Mesendoderm (in vitro differentiated cells): ENCODE measurements at regions not wholly inside any gene's neighbourhood (a gene's known extent, or its start where the extent isn't known, plus 50 kb on each side); places are given as distances from the start of the nearest gene placed in this dataset.
A peak's percentile ranks its signal among the peaks of the same experiment; 100 is the strongest.

Experiments used
- DNase-seq: peaks from one replicate; pipeline ENCODE4 v3.0.0; 2013
- H2AK5ac ChIP-seq: 2 replicates; pipeline ENCODE4 v1.6.1; 2013; ENCODE audit warnings: low read length, inconsistent platforms
- H2BK120ac ChIP-seq: 2 replicates; pipeline ENCODE4 v1.6.1; 2013; ENCODE audit warnings: low read depth, mild to moderate bottlenecking, low read length, moderate library complexity, mixed read lengths
- H2BK15ac ChIP-seq: replicated peaks from 2 replicates; pipeline ENCODE4 v1.6.1; 2013; ENCODE audit warnings: low read depth, mild to moderate bottlenecking, moderate library complexity
- H2BK5ac ChIP-seq: 2 replicates; pipeline ENCODE4 v1.6.1; 2013; ENCODE audit warnings: low read length, inconsistent platforms
- H3K18ac ChIP-seq: 2 replicates; pipeline ENCODE4 v1.6.1; 2013; ENCODE audit warnings: mild to moderate bottlenecking, low read length, mixed read lengths
- H3K23ac ChIP-seq: one replicate; pipeline ENCODE4 v1.6.1; 2013; ENCODE audit warnings: low read length
- H3K27ac ChIP-seq: 2 replicates; pipeline ENCODE4 v1.5.1; 2013; ENCODE audit warnings: low read depth, mild to moderate bottlenecking, inconsistent platforms, low read length, moderate library complexity
- H3K27me3 ChIP-seq: 2 replicates; pipeline ENCODE4 v1.6.1; 2013; ENCODE audit warnings: low read length, control low read depth, mild to moderate bottlenecking, inconsistent platforms; ENCODE audit not compliant: insufficient read depth, poor library complexity
- H3K36me3 ChIP-seq: 2 replicates; pipeline ENCODE4 v1.6.1; 2013; ENCODE audit warnings: low read length, inconsistent platforms; ENCODE audit not compliant: control insufficient read depth, insufficient read depth
- H3K4ac ChIP-seq: one replicate; pipeline ENCODE4 v1.6.1; 2013; ENCODE audit warnings: low read depth, mild to moderate bottlenecking, low read length, moderate library complexity
- H3K4me1 ChIP-seq: 2 replicates; pipeline ENCODE4 v1.6.1; 2013; ENCODE audit warnings: low read depth, low read length, inconsistent platforms; ENCODE audit not compliant: control insufficient read depth
- H3K4me2 ChIP-seq: 2 replicates; pipeline ENCODE4 v1.6.1; 2013; ENCODE audit warnings: low read length
- H3K4me3 ChIP-seq: 2 replicates; pipeline ENCODE4 v1.5.1; 2013; ENCODE audit warnings: mild to moderate bottlenecking, low read length
- H3K56ac ChIP-seq: one replicate; pipeline ENCODE4 v1.6.1; 2013; ENCODE audit warnings: low read length
- H3K79me1 ChIP-seq: 2 replicates; pipeline ENCODE4 v1.6.1; 2013; ENCODE audit warnings: low read length, inconsistent platforms
- H3K79me2 ChIP-seq: 2 replicates; pipeline ENCODE4 v1.6.1; 2013; ENCODE audit warnings: mild to moderate bottlenecking, low read length; ENCODE audit not compliant: control insufficient read depth, insufficient read depth
- H3K9ac ChIP-seq: 2 replicates; pipeline ENCODE4 v1.6.1; 2013; ENCODE audit warnings: low read length, inconsistent platforms
- H4K5ac ChIP-seq: one replicate; pipeline ENCODE4 v1.6.1; 2013; ENCODE audit warnings: low read length
- H4K8ac ChIP-seq: one replicate; pipeline ENCODE4 v1.6.1; 2013; ENCODE audit warnings: low read depth, mild to moderate bottlenecking, control low read depth, low read length, moderate library complexity
- WGBS: extraction: QIAGEN DNeasy Blood & Tissue Kit; methylation state at CpG from one replicate; pipeline ENCODE4 v1.1.7; 2013; ENCODE audit warnings: low lambda C conversion rate, missing lambda C conversion rate; ENCODE audit not compliant: insufficient coverage; ENCODE audit errors: extremely low coverage; 5-methylcytosine and 5-hydroxymethylcytosine counted together

- no peaks in the 10 kb centered on the region for H3K79me2 ChIP-seq
- no peak overlapping the region for H3K9ac ChIP-seq
- H2BK5ac ChIP-seq = no peak overlapping the region
- H2AK5ac ChIP-seq = no peak overlapping the region
- H3K27me3 ChIP-seq = no peaks in the 10 kb centered on the region
- no peak overlapping the region for H3K4me2 ChIP-seq
- no peak overlapping the region for H3K4ac ChIP-seq
- H3K56ac ChIP-seq = no peak overlapping the region
- H3K4me1 ChIP-seq = no peaks in the 10 kb centered on the region
- no peaks in the 10 kb centered on the region for H3K36me3 ChIP-seq
- no peak overlapping the region for H3K18ac ChIP-seq
- H4K5ac ChIP-seq = no peak overlapping the region
- no peak overlapping the region for H2BK15ac ChIP-seq
- no peak for DNase-seq
- H3K4me3 ChIP-seq = no peak overlapping the region
- no peaks in the 10 kb centered on the region for H3K79me1 ChIP-seq
- no peak overlapping the region for H2BK120ac ChIP-seq
- H3K27ac ChIP-seq = no peak overlapping the region
- H3K23ac ChIP-seq = no peak overlapping the region
- H4K8ac ChIP-seq = no peak overlapping the region
These were observed 776.0 kb upstream of the ACO1 start for GRCh38 chr9:31608416-31608815.

GRCh38 chr9:31608881-31609280, 775.6 kb upstream of the ACO1 start:
- H2AK5ac ChIP-seq = no peak overlapping the region

GRCh38 chr9:31612336-31613030, 772.0 kb upstream of the ACO1 start:
- H3K79me1 ChIP-seq = no peaks in the 10 kb centered on the region
- no peak overlapping the region for H2BK15ac ChIP-seq
- DNase-seq = no peak
- H2BK120ac ChIP-seq = no peak overlapping the region
- H3K27me3 ChIP-seq = no peaks in the 10 kb centered on the region
- H3K4me1 ChIP-seq = no peaks in the 10 kb centered on the region
- H3K56ac ChIP-seq = no peak overlapping the region
- no peak overlapping the region for H3K4me2 ChIP-seq
- H3K4ac ChIP-seq = no peak overlapping the region
- no peak overlapping the region for H4K8ac ChIP-seq
- H3K79me2 ChIP-seq = no peaks in the 10 kb centered on the region
- no peak overlapping the region for H3K18ac ChIP-seq
- no peak overlapping the region for H3K27ac ChIP-seq
- H3K36me3 ChIP-seq = no peaks in the 10 kb centered on the region
- no peak overlapping the region for H3K4me3 ChIP-seq
- no peak overlapping the region for H2BK5ac ChIP-seq
- H4K5ac ChIP-seq = no peak overlapping the region
- no peak overlapping the region for H2AK5ac ChIP-seq
- WGBS = no CpG with 5 or more reads among the region's 3 CpGs
- no peak overlapping the region for H3K9ac ChIP-seq
- no peak overlapping the region for H3K23ac ChIP-seq

More at GRCh38 chr9:31608881-31609280, 775.6 kb upstream of the ACO1 start:
- Histone ChIP-seq H3K4me1 (no peaks in the 10 kb centered on the region), H3K4ac (no peak overlapping the region), H3K36me3 (no peaks in the 10 kb centered on the region), H2BK15ac (no peak overlapping the region), H3K18ac (no peak overlapping the region), H2BK120ac (no peak overlapping the region), H3K27me3 (no peaks in the 10 kb centered on the region), H4K8ac (no peak overlapping the region), H2BK5ac (no peak overlapping the region), H3K4me2 (no peak overlapping the region), H3K9ac (no peak overlapping the region), H4K5ac (no peak overlapping the region), H3K56ac (no peak overlapping the region), H3K4me3 (no peak overlapping the region), H3K79me1 (no peaks in the 10 kb centered on the region), H3K27ac (no peak overlapping the region), H3K23ac (no peak overlapping the region), H3K79me2 (no peaks in the 10 kb centered on the region)
- no CpG with 5 or more reads among the region's 1 CpG for WGBS
- DNase-seq = no peak

- WGBS = no CpG with 5 or more reads among the region's 4 CpGs
- no peak overlapping the region for H3K27ac ChIP-seq
- H3K4me3 ChIP-seq = no peak overlapping the region
These were observed 768.5 kb upstream of the ACO1 start for GRCh38 chr9:31615966-31616365.

GRCh38 chr9:31623511-31623910, 760.9 kb upstream of the ACO1 start:
- no peaks in the 10 kb centered on the region for H3K27me3 ChIP-seq
- no peak overlapping the region for H4K5ac ChIP-seq
- no peak overlapping the region for H4K8ac ChIP-seq
- no peaks in the 10 kb centered on the region for H3K36me3 ChIP-seq
- H3K79me2 ChIP-seq = no peaks in the 10 kb centered on the region
- H2BK120ac ChIP-seq = no peak overlapping the region
- no peak overlapping the region for H2AK5ac ChIP-seq
- H3K4me3 ChIP-seq = no peak overlapping the region
- no peak overlapping the region for H3K56ac ChIP-seq
- H3K79me1 ChIP-seq = no peaks in the 10 kb centered on the region
- H2BK15ac ChIP-seq = no peak overlapping the region
- peak; percentile 11 for DNase-seq
- H2BK5ac ChIP-seq = no peak overlapping the region
- WGBS = no CpG with 5 or more reads among the region's 2 CpGs
- H3K4me1 ChIP-seq = no peaks in the 10 kb centered on the region
- H3K27ac ChIP-seq = no peak overlapping the region
- H3K4ac ChIP-seq = no peak overlapping the region
- no peak overlapping the region for H3K4me2 ChIP-seq
- H3K23ac ChIP-seq = no peak overlapping the region
- no peak overlapping the region for H3K9ac ChIP-seq
- no peak overlapping the region for H3K18ac ChIP-seq

More at GRCh38 chr9:31615966-31616365, 768.5 kb upstream of the ACO1 start:
- H3K4me1 ChIP-seq = no peaks in the 10 kb centered on the region
- H2BK15ac ChIP-seq = no peak overlapping the region
- no peak overlapping the region for H3K4me2 ChIP-seq
- H2BK120ac ChIP-seq = no peak overlapping the region
- no peak for DNase-seq
- no peak overlapping the region for H2BK5ac ChIP-seq
- no peaks in the 10 kb centered on the region for H3K79me2 ChIP-seq
- H2AK5ac ChIP-seq = no peak overlapping the region
- no peak overlapping the region for H3K18ac ChIP-seq
- no peaks in the 10 kb centered on the region for H3K27me3 ChIP-seq
- no peak overlapping the region for H3K23ac ChIP-seq
- H4K5ac ChIP-seq = no peak overlapping the region
- no peak overlapping the region for H3K9ac ChIP-seq
- H3K79me1 ChIP-seq = no peaks in the 10 kb centered on the region
- no peak overlapping the region for H3K4ac ChIP-seq
- H4K8ac ChIP-seq = no peak overlapping the region
- H3K36me3 ChIP-seq = no peaks in the 10 kb centered on the region
- no peak overlapping the region for H3K56ac ChIP-seq

- Histone ChIP-seq H3K9ac (no peak overlapping the region), H3K79me2 (no peaks in the 10 kb centered on the region), H4K8ac (no peak overlapping the region), H3K4me1 (no peaks in the 10 kb centered on the region), H3K79me1 (no peaks in the 10 kb centered on the region), H3K36me3 (no peaks in the 10 kb centered on the region), H2BK5ac (no peak overlapping the region), H3K4me2 (no peak overlapping the region), H2BK120ac (no peak overlapping the region), H3K27ac (no peak overlapping the region), H3K27me3 (no peaks in the 10 kb centered on the region), H3K4me3 (no peak overlapping the region), H3K23ac (no peak overlapping the region), H3K56ac (no peak overlapping the region), H2AK5ac (no peak overlapping the region), H2BK15ac (no peak overlapping the region), H4K5ac (no peak overlapping the region), H3K18ac (no peak overlapping the region), H3K4ac (no peak overlapping the region)
- DNase-seq = no peak
These were observed 755.2 kb upstream of the ACO1 start for GRCh38 chr9:31629292-31629691.
